Progenitor cell of endocrine pancreas (in vitro differentiated cells): ENCODE measurements at regions not wholly inside any gene's neighbourhood (a gene's known extent, or its start where the extent isn't known, plus 50 kb on each side); places are given as distances from the start of the nearest gene placed in this dataset.

Experiments used
- DNase-seq: peaks from one replicate; pipeline ENCODE4 v3.0.0; 2021; ENCODE audit warnings: low spot score; ENCODE audit not compliant: unreplicated experiment
- H3K27ac Mint-ChIP-seq: 2 replicates; pipeline ENCODE4 v1.8.0; 2021; ENCODE audit warnings: mild to moderate bottlenecking, moderate library complexity, mixed read lengths
- H3K27me3 Mint-ChIP-seq: 2 replicates; pipeline ENCODE4 v1.8.0; 2021; ENCODE audit warnings: mixed read lengths
- H3K36me3 Mint-ChIP-seq: 2 replicates; pipeline ENCODE4 v1.8.0; 2022; ENCODE audit warnings: mixed read lengths; ENCODE audit not compliant: insufficient read depth
- H3K4me1 Mint-ChIP-seq: 2 replicates; pipeline ENCODE4 v1.8.0; 2021; ENCODE audit warnings: low read depth, mixed read lengths
- H3K4me3 Mint-ChIP-seq: 2 replicates; pipeline ENCODE4 v1.8.0; 2021; ENCODE audit warnings: low read depth, mild to moderate bottlenecking, moderate library complexity, mixed read lengths
- H3K9me3 Mint-ChIP-seq: 2 replicates; pipeline ENCODE4 v1.8.0; 2021; ENCODE audit warnings: low read depth, mixed read lengths
- TF ChIP-seq, protein P1 (sequence below): fragments of 200-600 bp; sonication (generic); IDR thresholded peaks from one replicate; pipeline ENCODE4 v1.5.0; 2021; ENCODE audit warnings: antibody characterized with exemption, mild to moderate bottlenecking; ENCODE audit not compliant: unreplicated experiment

DNA sequence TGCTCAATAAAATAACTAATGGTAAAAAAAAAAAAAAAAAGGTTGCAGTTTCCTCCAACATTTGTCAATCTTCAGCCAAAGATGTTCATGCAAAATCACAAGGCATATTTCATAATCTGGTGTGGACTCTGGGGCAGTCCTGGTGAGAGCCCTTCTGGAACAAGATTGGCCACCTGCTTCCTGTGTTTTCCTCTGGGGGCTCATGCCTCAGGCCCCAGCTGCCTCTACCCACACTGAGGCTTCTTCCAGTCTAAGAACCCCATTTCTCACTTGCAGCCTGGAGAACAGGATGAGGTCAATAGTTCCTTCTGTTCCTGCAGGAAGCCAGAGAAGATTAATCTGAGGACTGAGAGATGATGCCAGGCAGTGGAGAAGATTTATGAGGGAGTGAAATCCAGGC is 492.6 kb upstream of the BRINP1 start:
- Mint-ChIP-seq H3K4me1 (no peaks in the 10 kb centered on the region), H3K27me3 (no peaks in the 10 kb centered on the region), H3K27ac (no peak overlapping the region), H3K36me3 (no peaks in the 10 kb centered on the region), H3K9me3 (peaks cover 19% of the 10 kb centered on the region), H3K4me3 (no peak overlapping the region)
- no peak for DNase-seq
- TF ChIP-seq, protein P1, sequence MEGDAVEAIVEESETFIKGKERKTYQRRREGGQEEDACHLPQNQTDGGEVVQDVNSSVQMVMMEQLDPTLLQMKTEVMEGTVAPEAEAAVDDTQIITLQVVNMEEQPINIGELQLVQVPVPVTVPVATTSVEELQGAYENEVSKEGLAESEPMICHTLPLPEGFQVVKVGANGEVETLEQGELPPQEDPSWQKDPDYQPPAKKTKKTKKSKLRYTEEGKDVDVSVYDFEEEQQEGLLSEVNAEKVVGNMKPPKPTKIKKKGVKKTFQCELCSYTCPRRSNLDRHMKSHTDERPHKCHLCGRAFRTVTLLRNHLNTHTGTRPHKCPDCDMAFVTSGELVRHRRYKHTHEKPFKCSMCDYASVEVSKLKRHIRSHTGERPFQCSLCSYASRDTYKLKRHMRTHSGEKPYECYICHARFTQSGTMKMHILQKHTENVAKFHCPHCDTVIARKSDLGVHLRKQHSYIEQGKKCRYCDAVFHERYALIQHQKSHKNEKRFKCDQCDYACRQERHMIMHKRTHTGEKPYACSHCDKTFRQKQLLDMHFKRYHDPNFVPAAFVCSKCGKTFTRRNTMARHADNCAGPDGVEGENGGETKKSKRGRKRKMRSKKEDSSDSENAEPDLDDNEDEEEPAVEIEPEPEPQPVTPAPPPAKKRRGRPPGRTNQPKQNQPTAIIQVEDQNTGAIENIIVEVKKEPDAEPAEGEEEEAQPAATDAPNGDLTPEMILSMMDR = no peak

DNA sequence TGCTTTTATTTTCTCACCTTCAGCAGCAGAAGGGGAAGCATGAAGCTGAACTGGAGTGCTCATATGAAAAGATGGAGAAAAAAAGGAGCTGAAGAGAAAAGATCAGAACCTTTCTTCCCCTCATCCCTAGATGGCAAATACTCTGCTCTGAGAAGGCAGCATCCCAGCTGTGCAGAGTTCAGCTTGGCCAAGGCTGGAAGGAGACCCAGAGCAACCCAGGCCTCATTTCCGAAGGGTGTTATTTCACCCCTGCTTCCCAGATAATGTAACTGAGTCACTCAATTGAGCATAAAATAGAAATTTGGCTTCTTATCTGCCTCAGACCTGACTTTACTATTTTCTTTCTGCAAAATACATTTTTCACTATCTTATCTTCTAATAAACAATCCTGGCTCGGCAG is 489.9 kb upstream of the BRINP1 start:
- H3K4me1 Mint-ChIP-seq = peaks cover 5% of the 10 kb centered on the region
- H3K9me3 Mint-ChIP-seq = peaks cover 4% of the 10 kb centered on the region

DNA sequence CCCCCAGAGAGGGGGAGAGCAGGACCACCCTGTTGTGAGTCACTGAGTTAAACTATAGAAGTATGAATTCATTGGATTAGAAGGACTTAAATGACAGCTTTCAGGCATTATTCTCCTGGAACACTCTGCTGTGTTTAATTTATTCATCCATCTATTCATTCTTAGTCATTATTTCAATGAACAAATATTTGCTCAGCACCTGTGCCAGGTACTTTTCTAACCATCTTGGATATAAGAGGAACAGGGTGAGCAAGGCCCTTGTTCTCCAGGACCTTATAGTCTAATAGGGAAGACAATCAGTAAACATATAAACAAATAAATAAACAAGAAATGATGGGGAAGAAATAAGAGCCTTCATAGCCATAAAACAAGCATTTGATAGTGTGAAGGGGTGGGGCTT is 483.9 kb upstream of the BRINP1 start:
- H3K4me3 Mint-ChIP-seq = no peak overlapping the region

More for the DNA sequence above, 489.9 kb upstream of the BRINP1 start:
- TF ChIP-seq, protein P1 = no peak
- Mint-ChIP-seq H3K36me3 (no peaks in the 10 kb centered on the region), H3K4me3 (no peak overlapping the region), H3K27me3 (no peaks in the 10 kb centered on the region), H3K27ac (no peak overlapping the region)
- no peak for DNase-seq

DNA sequence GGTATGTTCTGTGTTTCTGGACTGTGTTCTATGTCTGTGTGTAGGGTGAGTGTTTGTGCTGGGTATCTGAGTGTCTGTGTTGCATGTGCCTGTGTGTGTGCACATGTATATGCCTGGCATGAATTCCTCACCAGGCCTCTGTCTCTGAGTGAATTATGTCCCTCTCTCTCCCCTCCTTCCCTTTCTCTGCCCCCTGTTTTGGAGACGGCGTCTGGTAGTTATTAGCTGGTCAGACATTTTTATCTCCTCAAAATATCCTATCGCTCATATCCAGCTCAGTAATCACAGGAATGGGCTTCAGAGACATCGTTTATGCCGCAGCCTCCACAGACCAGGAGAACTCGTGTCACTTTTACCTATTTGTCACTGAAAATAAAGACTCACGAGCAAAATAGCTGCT is 483.2 kb upstream of the BRINP1 start:
- Mint-ChIP-seq H3K36me3 (no peaks in the 10 kb centered on the region), H3K9me3 (no peaks in the 10 kb centered on the region), H3K4me3 (no peak overlapping the region), H3K27ac (no peak overlapping the region), H3K4me1 (peaks cover 5% of the 10 kb centered on the region), H3K27me3 (no peaks in the 10 kb centered on the region)
- no peak for DNase-seq
- TF ChIP-seq, protein P1 = no peak

More for the DNA sequence above, 483.9 kb upstream of the BRINP1 start:
- no peak overlapping the region for H3K27ac Mint-ChIP-seq
- no peaks in the 10 kb centered on the region for H3K9me3 Mint-ChIP-seq
- H3K27me3 Mint-ChIP-seq = no peaks in the 10 kb centered on the region
- peaks cover 5% of the 10 kb centered on the region for H3K4me1 Mint-ChIP-seq
- no peaks in the 10 kb centered on the region for H3K36me3 Mint-ChIP-seq
- DNase-seq = no peak
- TF ChIP-seq, protein P1 = no peak

DNA sequence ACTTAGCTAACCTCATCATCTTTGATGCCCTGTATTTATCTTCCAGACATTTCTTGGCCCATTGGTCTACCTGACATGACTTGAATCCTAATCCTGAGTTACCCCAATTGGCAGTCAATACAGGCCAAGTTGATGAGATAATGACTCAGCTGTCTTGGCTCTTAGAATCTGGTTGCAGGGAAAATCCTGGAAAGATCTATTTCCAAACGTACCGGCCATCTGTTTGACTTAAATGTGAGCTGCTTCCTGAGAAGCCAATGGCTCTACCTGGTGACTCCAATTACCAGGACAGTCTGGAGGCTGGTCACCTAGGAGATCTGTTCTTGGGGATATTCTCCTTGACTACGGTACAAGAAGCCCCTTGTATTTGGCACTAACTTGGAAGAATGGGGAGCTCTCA is 475.2 kb upstream of the BRINP1 start:
- H3K4me1 Mint-ChIP-seq = peaks cover 11% of the 10 kb centered on the region
- peaks cover 7% of the 10 kb centered on the region for H3K9me3 Mint-ChIP-seq
- H3K36me3 Mint-ChIP-seq = no peaks in the 10 kb centered on the region
- no peak overlapping the region for H3K4me3 Mint-ChIP-seq
- H3K27ac Mint-ChIP-seq = no peak overlapping the region
- DNase-seq = no peak
- TF ChIP-seq, protein P1 = no peak
- no peaks in the 10 kb centered on the region for H3K27me3 Mint-ChIP-seq
